ENCODE measurements at regions not wholly inside any gene's neighbourhood (a gene's known extent, or its start where the extent isn't known, plus 50 kb on each side); places are given as distances from the start of the nearest gene placed in this dataset.
"Not testable (repeated sequence)": the region's sequence is repeated elsewhere in the genome, so short reads cannot be mapped to it uniquely, and the experiment has no call there.

DNA sequence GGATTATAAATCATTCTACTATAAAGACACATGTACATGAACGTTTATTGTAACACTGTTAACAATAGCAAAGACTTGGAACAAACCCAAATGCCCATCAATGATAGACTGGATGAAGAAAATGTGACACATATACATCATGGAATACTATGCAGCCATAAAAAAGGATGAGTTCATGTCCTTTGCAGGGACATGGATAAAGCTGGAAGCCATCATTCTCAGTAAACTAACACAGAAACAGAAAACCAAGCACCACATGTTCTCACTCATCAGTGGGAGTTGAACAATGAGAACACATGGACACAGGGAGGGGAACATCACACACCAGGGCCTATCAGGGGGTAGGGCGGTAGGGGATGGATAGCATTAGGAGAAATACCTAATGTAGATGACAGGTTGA lies 202.7 kb downstream of the ENC1 start:
- H3K36me3 ChIP-seq (ENCODE audit: control insufficient read depth in 2 of 4, insufficient read depth in 4 of 4, low read length in 3 of 4); H3K56ac ChIP-seq (replicated peaks; ENCODE audit: insufficient read length, low read depth, low read length); H3K23me2 ChIP-seq (ENCODE audit: low read depth, low read length); H3K18ac ChIP-seq (ENCODE audit: extremely low read depth, low read length); H4K8ac ChIP-seq (ENCODE audit: extremely low read depth, insufficient read depth, low read length); H3K4me3 ChIP-seq (ENCODE audit: extremely low read depth in 1 of 4, insufficient read depth in 2 of 4, low read depth in 3 of 4, low read length in 4 of 4); H3K27ac ChIP-seq (ENCODE audit: low read depth, low read length); H4K20me1 ChIP-seq (replicated peaks in 1 of 2; ENCODE audit: control insufficient read depth in 1 of 2, insufficient read depth in 2 of 2, low read length in 2 of 2); H2AFZ ChIP-seq (ENCODE audit: low read length); H3K9me3 ChIP-seq (ENCODE audit: insufficient read depth in 2 of 2, low read depth in 1 of 2, low read length in 1 of 2); FAIRE-seq; H3K4me2 ChIP-seq (ENCODE audit: insufficient read depth in 1 of 2, low read depth in 2 of 2, low read length in 2 of 2); H4K5ac ChIP-seq (ENCODE audit: insufficient read length, low read depth, low read length); DNase-seq (ENCODE audit: low read depth in 1 of 2, low spot score in 2 of 2); H3K23ac ChIP-seq (ENCODE audit: insufficient read length); H2BK5ac ChIP-seq (ENCODE audit: low read depth, low read length); H2BK15ac ChIP-seq (ENCODE audit: low read length); POLR2A ChIA-PET (ENCODE audit: partially characterized antibody); H2BK20ac ChIP-seq (ENCODE audit: low read length); H2BK120ac ChIP-seq (replicated peaks; ENCODE audit: low read depth, low read length); H3K27me3 ChIP-seq (replicated peaks in 1 of 4; ENCODE audit: control insufficient read depth in 3 of 4, extremely low read depth in 1 of 4, insufficient read depth in 3 of 4, low read length in 3 of 4); H4K91ac ChIP-seq (replicated peaks; ENCODE audit: insufficient read length, low read length); H3K79me2 ChIP-seq (ENCODE audit: control insufficient read depth in 1 of 2, insufficient read depth in 2 of 2, low read length in 2 of 2); H2AK5ac ChIP-seq (ENCODE audit: low read depth, low read length); H3K14ac ChIP-seq (ENCODE audit: insufficient read length); H3K4ac ChIP-seq (replicated peaks; ENCODE audit: insufficient read length, low read depth, low read length); H2BK12ac ChIP-seq (ENCODE audit: low read depth, low read length); H3K9ac ChIP-seq (replicated peaks in 1 of 4; ENCODE audit: extremely low read depth in 1 of 4, low read depth in 3 of 4, low read length in 3 of 4); H3K79me1 ChIP-seq (ENCODE audit: low read depth, low read length): not testable (repeated sequence)
- 83% methylated on average over 2 of the region's 2 CpGs; no CpG with 5 or more reads in 1 of the 2 experiments for WGBS, 2 experiments (ENCODE audit: extremely low coverage in 1 of 2, insufficient coverage in 1 of 2, insufficient read length in 1 of 2, insufficient replicate concordance in 2 of 2, low coverage in 1 of 2, low lambda C conversion rate in 2 of 2, missing lambda C conversion rate in 1 of 2)
- H3K4me1 ChIP-seq (replicated peaks in 1 of 4; ENCODE audit: control insufficient read depth in 3 of 4, insufficient read depth in 4 of 4, low read length in 3 of 4) = peaks cover 3 to 18% (median 13%) of the 10 kb centered on the region in 4 experiments; a peak in 5 of 7 replicates
- CTCF ChIA-PET (ENCODE audit: partially characterized antibody) = interaction anchor here (0.7 kb wide), 1 partner anchor 483 kb away, joined by 4 read pairs; no protein-coding TSS in a partner anchor
